Natural killer cell (primary cell): ENCODE measurements at regions not wholly inside any gene's neighbourhood (a gene's known extent, or its start where the extent isn't known, plus 50 kb on each side); places are given as distances from the start of the nearest gene placed in this dataset.

Experiments
- ATAC-seq, 3 donors: fragments of 150-1000 bp in 2 of 3; fragments of 200-7000 bp in 1 of 3; cut with Tn5 transposase; 1 replicate in 1 of 3; 2 replicates in 2 of 3; pipeline ENCODE4 v1.10.0; 2021; ENCODE audit warnings: mild to moderate bottlenecking in 2 of 3, moderate library complexity in 2 of 3
- DNase-seq, 2 donors: peaks; one replicate each; pipeline versions ENCODE4 v3.0.0 to v3.0.0-alpha.2; 2013 to 2021; ENCODE audit warnings: mixed read lengths in 1 of 2
- H3K27ac ChIP-seq: one replicate; pipeline ENCODE4 v1.5.1; 2013; ENCODE audit warnings: mild to moderate bottlenecking, low read length
- H3K27me3 ChIP-seq: one replicate; pipeline ENCODE4 v1.6.1; 2013; ENCODE audit warnings: low read length; ENCODE audit not compliant: control insufficient read depth, insufficient read depth
- H3K36me3 ChIP-seq: one replicate; pipeline ENCODE4 v1.6.1; 2013; ENCODE audit warnings: low read length; ENCODE audit not compliant: control insufficient read depth, insufficient read depth
- H3K4me1 ChIP-seq: one replicate; pipeline ENCODE4 v1.6.1; 2013; ENCODE audit warnings: low read length; ENCODE audit not compliant: control insufficient read depth, insufficient read depth
- H3K4me3 ChIP-seq: one replicate; pipeline ENCODE4 v1.5.1; 2013; ENCODE audit warnings: low read length
- H3K9me3 ChIP-seq: one replicate; pipeline ENCODE4 v1.6.1; 2013; ENCODE audit warnings: low read length; ENCODE audit not compliant: control insufficient read depth, insufficient read depth
- H3K27ac Mint-ChIP-seq, 2 donors: one replicate each; pipeline ENCODE4 v1.8.0; 2022; ENCODE audit warnings: mild to moderate bottlenecking in 2 of 2, mixed read lengths in 2 of 2, moderate library complexity in 1 of 2
- H3K27me3 Mint-ChIP-seq, 2 donors: one replicate each; pipeline ENCODE4 v1.8.0; 2022; ENCODE audit warnings: low read depth in 2 of 2, mixed read lengths in 2 of 2
- H3K36me3 Mint-ChIP-seq: one replicate; pipeline ENCODE4 v1.8.0; 2022; ENCODE audit warnings: mixed read lengths
- H3K4me1 Mint-ChIP-seq, 2 donors: one replicate each; pipeline ENCODE4 v1.8.0; 2022; ENCODE audit warnings: mixed read lengths in 2 of 2
- H3K4me3 Mint-ChIP-seq: one replicate; pipeline ENCODE4 v1.8.0; 2022; ENCODE audit warnings: mild to moderate bottlenecking, moderate library complexity, mixed read lengths
- H3K9me3 Mint-ChIP-seq, 2 donors: one replicate each; pipeline ENCODE4 v1.8.0; 2022; ENCODE audit warnings: mixed read lengths in 2 of 2
- WGBS: methylation state at CpG from one replicate; pipeline ENCODE4 v1.1.7; 2013; ENCODE audit warnings: missing lambda C conversion rate; ENCODE audit not compliant: insufficient coverage; 5-methylcytosine and 5-hydroxymethylcytosine counted together
- intact Hi-C: fragments of 100-400 bp; cut with micrococcal nuclease; formaldehyde crosslinking; loops from one replicate; pipeline ENCODE4 v1.14.2; 2022
- TF ChIP-seq, protein P1 (sequence below): fragments of 200-600 bp; IDR thresholded peaks from one replicate; pipeline ENCODE4 v1.8.0; 2022; ENCODE audit warnings: antibody characterized with exemption

GRCh38 chr6:141443668-141444289, 688.9 kb upstream of the GJE1 start:
- Histone ChIP-seq H3K36me3 (no peaks in the 10 kb centered on the region), H3K27me3 (no peaks in the 10 kb centered on the region), H3K9me3 (no peaks in the 10 kb centered on the region), H3K4me1 (no peaks in the 10 kb centered on the region), H3K4me3 (no peak overlapping the region), H3K27ac (no peak overlapping the region)
- 100% methylated on average over 1 of the region's 1 CpG for WGBS
- intact Hi-C loops, result loop anchor here (5.0 kb wide), 1 partner anchor 56 kb away; no protein-coding TSS in a partner anchor
- ATAC-seq (no peak), DNase-seq (no peak)
- H3K9me3 Mint-ChIP-seq, result no peaks in the 10 kb centered on the region
- H3K4me3 Mint-ChIP-seq, result no peak overlapping the region
- H3K36me3 Mint-ChIP-seq, result no peaks in the 10 kb centered on the region
- no peaks in the 10 kb centered on the region for H3K4me1 Mint-ChIP-seq
- TF ChIP-seq, protein P1, sequence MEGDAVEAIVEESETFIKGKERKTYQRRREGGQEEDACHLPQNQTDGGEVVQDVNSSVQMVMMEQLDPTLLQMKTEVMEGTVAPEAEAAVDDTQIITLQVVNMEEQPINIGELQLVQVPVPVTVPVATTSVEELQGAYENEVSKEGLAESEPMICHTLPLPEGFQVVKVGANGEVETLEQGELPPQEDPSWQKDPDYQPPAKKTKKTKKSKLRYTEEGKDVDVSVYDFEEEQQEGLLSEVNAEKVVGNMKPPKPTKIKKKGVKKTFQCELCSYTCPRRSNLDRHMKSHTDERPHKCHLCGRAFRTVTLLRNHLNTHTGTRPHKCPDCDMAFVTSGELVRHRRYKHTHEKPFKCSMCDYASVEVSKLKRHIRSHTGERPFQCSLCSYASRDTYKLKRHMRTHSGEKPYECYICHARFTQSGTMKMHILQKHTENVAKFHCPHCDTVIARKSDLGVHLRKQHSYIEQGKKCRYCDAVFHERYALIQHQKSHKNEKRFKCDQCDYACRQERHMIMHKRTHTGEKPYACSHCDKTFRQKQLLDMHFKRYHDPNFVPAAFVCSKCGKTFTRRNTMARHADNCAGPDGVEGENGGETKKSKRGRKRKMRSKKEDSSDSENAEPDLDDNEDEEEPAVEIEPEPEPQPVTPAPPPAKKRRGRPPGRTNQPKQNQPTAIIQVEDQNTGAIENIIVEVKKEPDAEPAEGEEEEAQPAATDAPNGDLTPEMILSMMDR, result no peak
- no peak overlapping the region for H3K27ac Mint-ChIP-seq
- peaks cover 0 to 2% of the 10 kb centered on the region in 2 donors for H3K27me3 Mint-ChIP-seq

DNA sequence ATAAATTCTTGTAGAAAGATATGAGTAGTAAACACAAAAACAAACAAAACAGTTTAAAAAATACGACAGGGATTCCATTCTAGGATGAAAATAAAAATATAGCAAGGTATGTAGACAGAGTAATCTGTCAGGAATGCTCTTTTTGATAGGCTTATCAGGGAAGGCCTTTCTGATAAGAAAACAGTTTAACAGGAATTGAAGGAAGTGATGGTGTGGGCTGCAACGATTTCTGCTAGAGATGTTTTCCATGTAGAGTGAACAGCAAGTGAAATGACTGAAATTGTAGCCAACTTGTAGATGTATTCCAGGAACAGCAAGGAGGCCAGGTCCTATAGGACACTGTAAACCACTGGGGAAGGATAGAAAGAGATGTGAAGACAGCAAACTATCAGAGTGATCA, 689.7 kb upstream of the GJE1 start:
- Histone ChIP-seq H3K4me1 (no peaks in the 10 kb centered on the region), H3K4me3 (no peak overlapping the region), H3K27ac (no peak overlapping the region), H3K9me3 (no peaks in the 10 kb centered on the region), H3K36me3 (no peaks in the 10 kb centered on the region), H3K27me3 (no peaks in the 10 kb centered on the region)
- 63% methylated on average over 2 of the region's 2 CpGs for WGBS
- Mint-ChIP-seq H3K27me3 (peaks cover 0 to 2% of the 10 kb centered on the region in 2 donors), H3K4me3 (no peak overlapping the region), H3K4me1 (no peaks in the 10 kb centered on the region), H3K27ac (no peak overlapping the region), H3K36me3 (no peaks in the 10 kb centered on the region), H3K9me3 (no peaks in the 10 kb centered on the region)
- no peak for DNase-seq
- TF ChIP-seq, protein P1, result no peak
- intact Hi-C loops, result loop anchor here (5.0 kb wide), 1 partner anchor 56 kb away; no protein-coding TSS in a partner anchor
- no peak for ATAC-seq

- H3K36me3 ChIP-seq, result no peaks in the 10 kb centered on the region
- intact Hi-C loops, result no loop called here
- no peaks in the 10 kb centered on the region for H3K36me3 Mint-ChIP-seq
- H3K9me3 Mint-ChIP-seq, result no peaks in the 10 kb centered on the region
- no peaks in the 10 kb centered on the region for H3K4me1 ChIP-seq
- H3K27ac Mint-ChIP-seq, result no peak overlapping the region
- H3K27ac ChIP-seq, result no peak overlapping the region
- H3K27me3 ChIP-seq, result no peaks in the 10 kb centered on the region
- H3K9me3 ChIP-seq, result no peaks in the 10 kb centered on the region
- H3K4me1 Mint-ChIP-seq, result no peaks in the 10 kb centered on the region
- ATAC-seq, result no peak
- no peaks in the 10 kb centered on the region for H3K27me3 Mint-ChIP-seq
- DNase-seq, result no peak
- no peak overlapping the region for H3K4me3 ChIP-seq
- TF ChIP-seq, protein P1, result no peak
- H3K4me3 Mint-ChIP-seq, result no peak overlapping the region
Observed at GRCh38 chr6:141439513-141439912, 693.2 kb upstream of the GJE1 start.

DNA sequence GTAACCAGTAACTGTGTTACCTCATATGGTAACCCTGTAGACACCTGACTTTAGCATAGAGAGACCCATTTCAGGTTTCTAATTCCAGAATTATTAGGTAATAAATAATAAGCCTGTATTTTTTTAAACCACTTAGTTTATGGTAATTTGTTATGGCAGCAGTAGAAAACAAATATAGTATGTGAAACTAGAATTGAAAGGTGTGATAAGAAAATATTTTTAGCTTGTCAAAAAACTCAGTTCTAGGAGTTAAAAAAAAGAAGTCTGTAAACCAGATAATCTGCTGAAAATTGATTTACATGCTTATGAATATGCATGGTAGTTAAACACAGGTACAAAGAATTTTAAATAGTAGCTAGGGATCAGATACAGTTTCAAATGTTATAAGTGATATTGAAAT, 695.0 kb upstream of the GJE1 start:
- intact Hi-C loops, result no loop called here
- Mint-ChIP-seq H3K9me3 (no peaks in the 10 kb centered on the region), H3K4me1 (no peaks in the 10 kb centered on the region), H3K27me3 (no peaks in the 10 kb centered on the region), H3K4me3 (no peak overlapping the region), H3K27ac (no peak overlapping the region), H3K36me3 (no peaks in the 10 kb centered on the region)
- ATAC-seq (no peak), DNase-seq (no peak)
- no peak overlapping the region for H3K4me3 ChIP-seq
- no peak overlapping the region for H3K27ac ChIP-seq
- H3K9me3 ChIP-seq, result no peaks in the 10 kb centered on the region
- H3K36me3 ChIP-seq, result no peaks in the 10 kb centered on the region
- H3K4me1 ChIP-seq, result no peaks in the 10 kb centered on the region
- H3K27me3 ChIP-seq, result no peaks in the 10 kb centered on the region
- TF ChIP-seq, protein P1, result no peak
